GM21825 (cell line): ENCODE measurements at regions not wholly inside any gene's neighbourhood (a gene's known extent, or its start where the extent isn't known, plus 50 kb on each side); places are given as distances from the start of the nearest gene placed in this dataset.

ENCODE experiments used
- ATAC-seq: cut with Tn5 transposase; IDR thresholded peaks from one replicate; pipeline ENCODE4 v1.9.1; 2021; ENCODE audit warnings: mild to moderate bottlenecking, moderate library complexity; ENCODE audit not compliant: unreplicated experiment

- no peak for ATAC-seq
These were observed 122.1 kb upstream of the ADAMTS16 start for GRCh38 chr5:5017827-5018577.

- no peak for ATAC-seq
These were observed 121.6 kb upstream of the ADAMTS16 start for GRCh38 chr5:5018578-5018970.

GRCh38 chr5:5021436-5021835 lies 118.7 kb upstream of the ADAMTS16 start:
- ATAC-seq: no peak

- ATAC-seq: no peak
These were observed 114.9 kb upstream of the ADAMTS16 start for GRCh38 chr5:5025098-5025773.

GRCh38 chr5:5025774-5026408 lies 114.2 kb upstream of the ADAMTS16 start:
- ATAC-seq: no peak

GRCh38 chr5:5026409-5026785 lies 113.7 kb upstream of the ADAMTS16 start:
- no peak for ATAC-seq

- no peak for ATAC-seq
These were observed 108.5 kb upstream of the ADAMTS16 start for GRCh38 chr5:5031665-5032064.

GRCh38 chr5:5037674-5038073 lies 102.5 kb upstream of the ADAMTS16 start:
- ATAC-seq: no peak

- peak; percentile 47 for ATAC-seq
These were observed 100.2 kb upstream of the ADAMTS16 start for GRCh38 chr5:5039918-5040317.

- no peak for ATAC-seq
These were observed 99.4 kb upstream of the ADAMTS16 start for GRCh38 chr5:5040712-5041111.

GRCh38 chr5:5042806-5043205 lies 97.3 kb upstream of the ADAMTS16 start:
- no peak for ATAC-seq

- ATAC-seq: no peak
These were observed 96.8 kb upstream of the ADAMTS16 start for GRCh38 chr5:5043346-5043745.

GRCh38 chr5:5044247-5044840 lies 95.8 kb upstream of the ADAMTS16 start:
- no peak for ATAC-seq

- peak; percentile 89 for ATAC-seq
These were observed 93.2 kb upstream of the ADAMTS16 start for GRCh38 chr5:5046680-5047502.

GRCh38 chr5:5050801-5051200 lies 89.3 kb upstream of the ADAMTS16 start:
- ATAC-seq: no peak

GRCh38 chr5:5055712-5056111 lies 84.4 kb upstream of the ADAMTS16 start:
- ATAC-seq: no peak

GRCh38 chr5:5061836-5062235 lies 78.3 kb upstream of the ADAMTS16 start:
- no peak for ATAC-seq

GRCh38 chr5:5062525-5063302 lies 77.4 kb upstream of the ADAMTS16 start:
- no peak for ATAC-seq

GRCh38 chr5:5063533-5063953 lies 76.6 kb upstream of the ADAMTS16 start:
- no peak for ATAC-seq

- no peak for ATAC-seq
These were observed 74.7 kb upstream of the ADAMTS16 start for GRCh38 chr5:5065472-5065871.
